GM21526 (cell line): ENCODE measurements at regions not wholly inside any gene's neighbourhood (a gene's known extent, or its start where the extent isn't known, plus 50 kb on each side); places are given as distances from the start of the nearest gene placed in this dataset.

Source experiments
- ATAC-seq: cut with Tn5 transposase; IDR thresholded peaks from one replicate; pipeline ENCODE4 v1.9.1; 2021; ENCODE audit warnings: moderate library complexity; ENCODE audit not compliant: unreplicated experiment, low FRiP score

DNA sequence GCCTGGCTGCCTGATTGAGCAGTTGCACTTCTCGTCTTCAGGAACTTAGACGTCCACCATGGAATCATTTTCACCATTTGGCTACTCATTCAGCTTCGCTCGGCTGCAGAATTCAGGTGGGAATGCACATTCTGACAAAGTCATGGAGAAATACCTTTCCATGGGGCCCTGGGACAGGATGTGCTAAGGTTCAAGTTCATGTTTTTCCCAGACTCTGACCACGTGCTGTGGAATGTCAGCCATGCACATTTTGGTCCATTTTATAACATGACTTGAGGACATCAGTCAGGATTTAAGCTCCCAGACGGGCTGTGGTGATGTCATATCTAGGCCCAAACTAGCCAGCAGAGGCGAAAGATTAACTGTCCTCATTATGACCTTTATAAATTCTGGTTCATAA is 205.3 kb downstream of the TBXT start:
- ATAC-seq = no peak

DNA sequence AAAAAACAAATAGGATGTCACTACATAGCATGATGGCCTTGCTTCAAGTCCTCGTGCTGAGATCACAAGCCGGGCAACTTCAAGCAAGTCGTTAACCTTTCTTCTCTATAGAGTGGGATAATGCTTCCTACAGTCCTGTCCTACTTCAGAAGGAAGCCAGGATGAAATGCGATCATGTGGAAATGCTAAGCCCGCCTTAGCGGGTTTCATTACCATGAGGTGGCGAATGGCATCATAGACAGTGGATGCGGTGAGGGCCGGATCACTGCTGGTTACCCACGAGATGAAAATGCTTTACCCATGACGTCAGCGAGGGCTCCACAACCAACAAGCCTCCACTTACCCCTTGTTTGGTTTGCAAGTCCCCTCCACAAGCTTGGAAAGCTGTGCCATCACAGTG is 206.4 kb downstream of the TBXT start:
- no peak for ATAC-seq

DNA sequence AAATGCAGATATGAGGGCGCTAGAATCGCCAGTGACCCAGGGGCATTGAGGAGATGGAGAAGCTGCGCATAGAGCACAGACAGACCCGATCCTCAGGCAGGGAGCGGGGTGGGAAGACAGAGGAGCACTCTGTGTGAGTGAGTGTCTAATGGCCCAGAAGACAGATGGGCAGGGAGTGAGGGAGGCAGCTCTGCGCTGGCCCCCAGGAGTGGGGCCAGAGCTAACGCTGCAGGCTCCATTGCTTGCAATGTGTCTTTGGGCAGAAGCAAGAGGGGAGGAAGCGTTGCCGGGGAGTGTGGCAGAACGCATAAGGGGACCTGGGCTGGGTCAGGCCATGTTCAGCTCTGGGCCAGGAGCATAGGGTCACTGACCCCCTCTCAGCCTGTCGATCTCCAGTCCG is 207.0 kb downstream of the TBXT start:
- no peak for ATAC-seq

DNA sequence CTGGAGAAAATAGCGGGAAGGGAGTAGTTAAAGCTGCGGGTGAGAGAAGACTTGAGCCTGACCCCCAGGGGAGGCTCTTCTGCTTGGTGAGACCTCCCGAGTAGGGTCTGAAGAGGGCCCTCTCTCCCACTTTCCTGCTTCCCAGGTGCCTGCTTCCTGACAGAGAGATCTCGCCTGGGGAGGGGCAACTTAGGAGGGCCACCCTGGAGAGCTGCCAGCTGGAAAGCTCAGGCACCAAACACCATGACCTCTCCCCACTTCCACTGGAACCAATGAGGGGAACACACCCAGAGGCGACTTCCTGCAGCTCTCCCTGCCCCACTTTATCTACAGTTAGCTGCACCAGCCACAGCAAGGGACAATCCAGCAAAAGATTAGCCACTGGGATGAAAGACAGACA is 208.0 kb downstream of the TBXT start:
- ATAC-seq = no peak

DNA sequence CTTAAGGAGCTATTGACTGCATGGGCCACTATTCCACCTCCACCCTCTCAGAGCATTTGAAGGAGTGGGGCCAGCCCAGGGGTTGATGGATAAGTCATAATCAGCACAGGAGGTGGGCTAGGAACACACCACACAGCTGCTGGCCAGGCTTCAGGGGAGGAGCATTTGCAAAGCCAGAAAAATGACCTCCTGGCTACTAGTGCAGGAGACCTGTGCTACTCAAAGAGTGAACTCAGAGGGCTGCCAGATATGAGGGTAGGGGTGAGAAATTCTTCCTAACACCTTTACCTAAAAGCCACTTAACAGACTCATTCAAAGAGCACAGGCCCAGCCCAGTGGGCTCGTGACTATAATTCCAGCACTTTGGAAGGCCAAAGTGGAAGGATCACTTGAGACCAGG is 210.8 kb downstream of the TBXT start:
- ATAC-seq = no peak

DNA sequence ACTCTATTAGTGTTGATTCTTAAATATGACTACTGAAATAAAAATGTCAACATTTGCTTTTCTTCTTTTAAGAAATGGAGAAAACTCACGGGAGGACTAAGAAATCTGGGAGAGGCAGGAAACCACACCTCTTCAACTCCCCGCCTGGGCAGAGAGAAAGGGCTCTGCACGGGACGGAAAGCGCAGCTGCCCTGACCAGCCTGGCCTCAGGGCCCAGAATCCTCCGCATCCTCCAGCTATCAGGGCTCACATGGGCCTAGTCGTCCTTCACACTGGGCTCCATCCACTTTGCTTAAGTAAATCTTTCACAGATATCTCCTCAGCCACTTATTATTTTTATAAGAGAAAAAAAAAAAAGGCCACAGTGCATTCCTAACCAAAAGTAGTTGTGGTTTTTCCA is 215.1 kb downstream of the TBXT start:
- no peak for ATAC-seq

DNA sequence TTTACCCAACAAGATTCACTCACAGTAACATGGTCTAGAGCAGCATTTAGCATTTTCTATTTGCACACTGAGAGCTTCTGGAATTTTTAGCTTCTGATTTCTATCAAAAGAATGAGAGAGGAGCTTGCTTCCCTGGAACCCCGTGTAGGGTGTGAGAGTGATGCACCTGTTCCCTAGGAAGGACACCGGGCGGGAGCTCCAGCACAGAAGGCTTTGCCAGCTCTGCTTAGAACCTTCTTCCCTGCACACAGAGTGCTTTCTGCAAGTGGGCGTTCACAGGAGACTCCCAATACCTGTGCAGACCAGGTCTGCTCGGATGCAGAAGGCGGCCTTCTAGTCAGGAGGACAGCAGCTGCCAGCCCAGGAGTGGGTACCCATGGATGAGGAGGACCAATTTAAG is 217.3 kb downstream of the TBXT start:
- no peak for ATAC-seq

DNA sequence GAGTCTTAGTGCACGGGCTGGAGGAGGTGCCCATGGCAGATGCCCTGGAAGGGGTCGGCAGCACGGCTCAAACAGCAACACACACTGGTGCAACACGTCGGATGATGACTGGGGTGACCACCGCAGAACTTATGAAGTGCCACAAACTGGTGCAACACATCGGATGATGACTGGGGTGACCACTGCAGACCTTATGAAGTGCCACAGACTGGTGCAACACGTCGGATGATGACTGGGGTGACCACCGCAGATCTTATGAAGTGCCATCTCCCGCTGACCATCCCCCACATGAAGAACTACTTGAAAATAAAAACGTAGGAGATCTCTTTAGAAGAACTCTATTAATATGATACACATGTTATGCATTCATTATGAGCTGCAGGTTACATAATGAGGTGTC is 218.3 kb downstream of the TBXT start:
- no peak for ATAC-seq

DNA sequence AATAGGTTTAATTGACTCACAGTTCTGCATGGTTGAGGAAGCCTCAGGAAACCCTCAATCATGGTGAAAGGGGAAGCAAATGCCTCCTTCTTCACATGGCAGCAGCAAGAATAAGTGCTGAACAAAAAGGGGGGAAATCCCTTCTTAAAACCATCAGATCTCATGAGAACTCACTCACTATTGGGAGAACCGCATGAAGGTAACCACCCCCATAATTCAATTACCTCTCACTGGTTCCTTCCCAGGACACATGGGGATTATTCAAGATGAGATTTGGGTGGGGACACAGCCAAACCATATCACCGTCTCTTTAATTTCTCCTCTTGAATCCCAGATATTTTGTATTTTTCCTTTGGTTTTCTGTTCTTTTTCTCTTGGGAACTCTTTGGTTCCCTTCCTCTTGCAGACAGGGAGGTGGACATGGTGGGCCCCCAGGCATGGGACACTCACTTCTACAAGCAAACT is 223.6 kb downstream of the TBXT start:
- no peak for ATAC-seq

DNA sequence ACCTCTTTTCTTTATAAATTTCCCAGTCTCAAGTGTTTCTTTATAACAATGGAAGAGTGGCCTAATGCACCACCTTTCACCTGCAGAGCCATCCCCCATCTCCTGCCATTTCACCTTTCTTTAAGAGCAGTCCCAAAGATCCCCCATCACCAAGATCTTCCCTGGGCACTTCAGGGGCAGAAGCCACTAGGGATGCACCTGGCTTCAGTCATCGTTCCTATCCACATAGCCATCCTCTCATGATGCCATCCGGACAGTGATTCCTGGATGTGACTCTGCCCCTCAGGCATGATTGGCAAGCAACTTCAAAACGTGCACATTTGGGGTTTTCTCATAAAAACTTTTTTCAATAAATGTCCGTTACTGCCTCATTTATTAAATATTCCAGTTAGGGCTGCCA is 225.9 kb downstream of the TBXT start:
- no peak for ATAC-seq

DNA sequence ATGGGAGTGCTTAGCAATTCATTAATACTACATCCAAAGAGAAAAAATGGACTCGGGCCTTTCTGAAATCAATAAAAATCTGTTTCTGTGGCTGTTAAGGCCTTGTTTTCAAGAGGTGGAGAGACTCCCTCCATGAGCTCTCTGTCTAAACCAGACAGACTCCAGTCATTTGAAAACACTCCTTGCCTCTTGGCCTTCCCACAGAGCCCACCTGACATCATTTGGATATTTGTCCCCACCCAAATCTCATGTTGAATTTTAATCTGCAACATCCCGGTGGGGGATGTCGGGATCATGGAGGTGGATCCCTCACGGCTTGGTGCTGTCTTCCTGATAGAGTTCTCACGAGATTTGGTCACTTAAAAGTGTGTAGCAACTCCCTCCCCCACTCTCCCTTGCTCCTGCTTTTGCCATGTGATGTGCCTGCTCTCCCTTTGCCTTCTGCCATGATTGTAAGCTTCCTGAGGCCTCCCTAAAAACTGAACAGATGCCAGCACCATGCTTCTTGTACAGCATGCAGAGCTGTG is 226.3 kb downstream of the TBXT start:
- no peak for ATAC-seq

DNA sequence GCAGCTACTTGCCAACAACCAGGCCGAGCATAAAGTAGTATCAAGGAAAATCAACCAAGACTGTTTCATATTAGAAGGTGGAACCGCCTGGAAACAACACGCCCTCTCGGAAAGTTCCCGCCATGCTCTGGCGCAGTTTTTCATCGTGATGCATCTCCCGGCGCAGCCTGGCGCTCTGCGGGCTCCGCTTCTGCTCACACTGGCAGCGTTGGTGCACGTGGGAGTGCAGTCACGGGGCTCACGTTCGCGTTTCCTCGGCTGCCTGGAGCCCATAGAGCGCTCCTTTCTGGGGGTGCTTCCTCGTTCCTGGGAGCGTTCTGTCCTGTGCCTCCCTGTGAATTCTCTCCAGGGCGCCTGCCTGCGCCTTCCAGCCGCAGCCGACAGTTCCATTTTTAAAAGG is 227.3 kb downstream of the TBXT start:
- ATAC-seq = no peak

DNA sequence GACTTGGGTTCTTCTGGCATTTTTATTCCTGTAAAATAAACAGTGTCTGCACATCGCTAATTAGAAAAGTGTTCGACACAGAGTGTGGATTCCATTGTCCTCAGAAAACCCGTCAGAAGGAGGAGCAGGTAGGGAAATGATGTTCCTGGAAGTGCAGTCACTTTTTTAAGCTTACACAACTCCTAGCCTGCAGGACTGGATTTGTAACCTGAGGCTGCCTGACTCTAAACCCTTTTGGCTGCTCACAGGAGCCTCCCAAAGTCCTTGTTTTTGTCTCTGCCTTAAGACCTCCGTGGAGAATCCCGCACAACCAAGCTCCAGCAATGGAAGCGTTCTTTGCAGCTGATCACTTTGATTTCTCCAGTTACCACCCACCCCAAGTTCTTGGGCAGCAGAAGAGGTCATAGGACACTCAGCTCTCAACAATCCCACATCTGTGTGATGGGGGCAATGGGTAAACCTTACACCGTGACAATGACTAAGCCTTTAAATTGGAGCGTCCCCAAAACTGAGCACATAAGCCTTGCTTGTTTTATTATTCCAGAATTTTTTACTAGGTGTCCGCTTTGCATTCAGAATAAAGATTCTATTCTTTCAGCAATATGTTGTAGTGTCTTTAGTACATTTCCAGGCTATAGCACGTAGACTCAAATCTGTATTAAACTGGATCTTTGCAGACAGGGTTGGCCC is 227.9 kb downstream of the TBXT start:
- no peak for ATAC-seq

DNA sequence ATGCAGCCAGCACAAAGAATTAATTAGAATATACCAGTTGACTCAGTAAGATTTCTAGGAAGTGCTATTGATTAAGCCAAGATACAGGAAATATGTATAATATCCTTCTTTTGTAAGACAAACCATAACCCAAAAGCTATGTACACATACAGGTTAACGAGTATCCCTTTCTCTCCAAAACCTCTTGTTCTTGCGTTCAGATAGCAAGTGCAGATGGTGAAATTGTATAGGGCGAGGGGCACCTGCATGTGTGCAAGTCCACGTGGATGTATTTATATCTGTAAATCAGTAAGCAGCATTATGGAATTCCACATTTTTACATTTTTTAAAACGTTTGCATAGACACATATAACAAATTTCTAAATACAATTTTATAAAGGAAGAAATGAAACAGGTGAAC is 228.6 kb downstream of the TBXT start:
- ATAC-seq = no peak

DNA sequence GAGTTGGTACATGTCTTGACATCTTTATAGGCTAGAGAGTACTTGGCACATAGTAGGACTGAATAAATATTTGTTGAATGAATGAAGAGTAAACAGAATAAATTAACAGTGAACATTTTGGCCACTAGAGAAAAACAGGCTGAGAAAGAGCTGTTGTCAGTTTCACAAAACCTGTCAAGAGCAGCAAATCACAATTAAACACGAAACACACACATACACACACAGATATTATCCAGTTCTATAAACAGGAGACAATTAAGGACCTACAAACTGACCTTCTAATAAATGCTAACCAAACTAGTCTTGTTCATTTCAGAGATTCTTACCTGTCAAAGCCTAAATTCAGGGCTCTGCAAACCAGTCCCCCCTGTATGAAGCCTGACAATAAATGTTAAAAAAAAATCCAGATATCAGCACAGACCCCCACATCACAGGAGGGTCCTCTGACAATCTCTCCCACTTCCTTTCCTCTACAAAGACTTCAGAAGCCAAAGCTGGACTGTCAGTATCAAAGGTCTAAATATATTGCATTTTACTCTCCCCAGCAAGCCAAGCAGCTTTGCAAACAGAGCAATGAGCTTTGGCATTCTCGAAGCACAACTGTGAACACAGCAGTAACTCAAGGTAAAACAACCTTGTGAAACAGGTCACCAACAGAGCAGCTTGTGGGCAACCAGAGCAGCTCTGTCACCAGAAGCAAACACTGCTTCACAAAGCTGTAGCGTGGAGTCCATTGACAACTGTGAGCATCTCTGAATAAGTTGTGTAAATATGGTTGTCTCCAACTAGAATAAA is 229.9 kb downstream of the TBXT start:
- no peak for ATAC-seq

DNA sequence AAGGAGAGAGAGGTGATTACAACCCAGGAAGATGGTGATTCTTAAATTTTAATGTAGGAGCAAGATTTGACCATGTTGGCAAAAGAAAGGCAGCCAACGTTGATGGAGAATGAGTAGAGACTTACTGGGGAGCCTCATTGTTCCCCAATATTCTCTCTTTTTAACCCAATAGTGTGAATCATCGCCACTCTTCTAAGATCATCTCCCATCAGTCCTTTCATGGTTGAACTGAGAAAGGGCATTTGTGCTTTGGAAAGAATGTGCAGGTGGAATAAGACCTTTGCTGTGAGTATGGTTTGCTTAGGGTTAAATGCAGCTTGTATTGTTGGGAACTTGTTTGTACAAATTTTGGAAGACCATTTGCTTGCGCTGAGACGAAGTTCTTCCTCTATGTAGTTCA is 231.0 kb downstream of the TBXT start:
- no peak for ATAC-seq

DNA sequence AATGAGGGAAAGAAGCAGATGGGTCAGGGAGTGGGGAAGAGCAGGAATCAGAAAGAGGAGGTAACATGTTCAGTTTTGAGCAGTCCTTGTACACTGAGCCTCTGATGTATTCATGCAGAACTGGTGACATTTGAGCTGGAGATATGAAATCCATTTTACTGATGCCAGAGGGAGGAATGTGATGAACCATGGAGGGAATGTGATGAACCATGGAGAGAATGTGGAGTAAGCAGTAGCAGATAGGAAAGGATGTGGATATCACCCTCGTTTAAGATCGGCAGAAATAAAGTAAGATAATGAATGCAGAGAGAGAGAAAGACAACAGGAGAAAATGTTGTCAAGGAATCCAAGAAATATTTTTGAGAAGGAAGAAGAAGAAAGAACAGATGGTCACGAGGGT is 231.6 kb downstream of the TBXT start:
- no peak for ATAC-seq

DNA sequence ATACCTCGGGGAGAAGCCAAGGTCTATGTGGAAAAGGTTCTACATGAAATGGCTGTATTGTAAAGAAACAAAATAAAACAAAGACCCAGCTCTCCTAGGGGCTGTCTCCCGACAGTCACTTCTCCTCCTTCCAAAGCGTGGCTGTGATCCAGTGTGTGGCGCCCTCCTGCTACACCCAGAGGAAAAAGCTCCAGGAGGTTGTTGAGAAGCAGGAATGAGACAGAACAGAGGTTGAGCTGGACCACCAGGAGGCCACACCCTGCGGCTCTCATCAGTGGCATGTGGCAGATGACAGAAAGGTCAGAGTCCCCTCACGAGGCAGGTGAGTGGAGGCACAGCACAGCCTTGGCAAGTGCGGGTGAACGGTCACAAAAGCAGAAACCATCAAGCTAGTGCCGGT is 236.0 kb downstream of the TBXT start:
- no peak for ATAC-seq

DNA sequence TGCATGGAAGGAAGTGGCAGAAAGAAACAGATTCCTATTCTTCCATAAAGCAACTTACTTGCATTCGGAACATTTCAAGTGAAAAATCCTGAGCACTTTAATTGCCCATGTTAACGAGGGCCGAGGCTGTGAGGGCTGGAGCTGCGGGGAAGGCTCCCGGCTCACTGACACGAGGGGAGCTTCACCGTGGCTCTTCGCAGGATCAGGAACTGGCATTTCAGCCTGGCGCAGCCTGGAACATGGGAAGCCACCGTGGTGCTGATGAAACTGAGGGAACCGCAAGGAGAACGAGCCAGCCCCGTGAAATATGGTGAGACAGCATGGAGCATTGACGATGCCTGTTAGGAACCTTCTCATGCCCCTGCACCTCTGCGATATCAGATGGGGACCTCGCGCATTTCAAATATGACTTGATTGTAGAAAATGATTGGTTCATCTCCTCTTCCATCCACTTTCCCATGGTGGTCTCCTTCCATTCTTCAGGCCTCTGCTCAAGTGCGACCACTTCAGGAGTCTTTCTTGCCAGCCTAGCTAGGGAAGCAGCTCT is 236.9 kb downstream of the TBXT start:
- ATAC-seq = no peak

DNA sequence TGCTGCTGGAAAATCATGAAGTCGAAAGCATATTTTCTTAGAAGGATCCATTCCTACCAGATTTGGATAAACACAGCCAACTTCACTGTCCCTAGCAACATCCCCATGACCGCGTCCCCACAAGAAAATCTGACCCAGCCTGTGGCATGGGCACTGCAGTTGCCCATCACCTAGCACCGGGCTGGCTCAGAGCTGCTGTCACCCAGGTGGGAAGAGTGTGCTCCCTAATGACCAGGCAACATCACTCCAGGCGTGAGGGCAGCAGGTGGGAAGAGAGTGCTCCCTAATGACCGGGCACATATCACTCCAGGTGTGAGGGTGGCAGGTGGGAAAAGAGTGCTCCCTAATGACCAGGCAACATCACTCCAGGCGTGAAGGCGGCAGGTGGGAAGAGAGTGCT is 238.0 kb downstream of the TBXT start:
- no peak for ATAC-seq

DNA sequence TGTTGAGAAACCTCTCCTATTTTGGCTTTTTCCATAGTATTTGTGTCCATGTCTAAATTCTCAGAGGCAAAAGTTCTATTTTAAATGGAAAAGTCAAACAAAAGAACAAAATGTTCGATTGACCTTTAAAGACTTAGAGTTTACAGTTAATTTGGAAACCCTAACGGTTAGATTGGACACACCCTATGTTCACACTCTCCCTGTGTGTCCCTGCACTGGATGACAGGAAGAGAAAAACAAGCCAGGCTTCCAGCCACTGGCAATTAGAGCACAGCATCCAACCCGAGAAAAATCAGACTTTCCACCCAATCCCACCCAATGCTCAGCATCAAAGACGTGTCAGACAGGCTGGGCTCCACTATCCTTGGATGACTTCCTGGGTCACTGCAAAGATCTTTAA is 241.3 kb downstream of the TBXT start:
- ATAC-seq = no peak
